ENCODE measurements at regions not wholly inside any gene's neighbourhood (a gene's known extent, or its start where the extent isn't known, plus 50 kb on each side); places are given as distances from the start of the nearest gene placed in this dataset.
"Not testable (repeated sequence)": the region's sequence is repeated elsewhere in the genome, so short reads cannot be mapped to it uniquely, and the experiment has no call there.

DNA sequence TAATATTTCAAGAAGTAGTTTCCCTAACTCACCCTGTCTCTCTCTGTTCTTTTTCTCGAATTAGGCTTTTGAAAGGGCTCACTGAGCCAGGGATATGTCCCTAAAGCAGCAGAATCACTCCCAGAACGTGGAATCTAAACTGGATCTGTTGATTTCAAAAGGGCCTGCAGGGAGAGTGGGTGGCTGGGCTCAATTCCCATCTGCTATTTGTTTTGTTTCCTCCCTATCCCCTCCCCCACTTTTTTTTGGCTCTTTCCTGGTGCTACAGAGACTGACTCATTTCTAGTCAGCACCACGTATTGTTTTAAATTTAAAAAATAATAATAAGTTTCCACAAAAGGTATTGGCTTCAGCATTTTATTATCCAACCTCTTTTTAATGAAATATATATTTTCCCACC lies 961.5 kb downstream of the FAM181B start:
- peak; percentile 21 to 23 for DNase-seq (ENCODE audit: low read depth in 2 of 2)

DNA sequence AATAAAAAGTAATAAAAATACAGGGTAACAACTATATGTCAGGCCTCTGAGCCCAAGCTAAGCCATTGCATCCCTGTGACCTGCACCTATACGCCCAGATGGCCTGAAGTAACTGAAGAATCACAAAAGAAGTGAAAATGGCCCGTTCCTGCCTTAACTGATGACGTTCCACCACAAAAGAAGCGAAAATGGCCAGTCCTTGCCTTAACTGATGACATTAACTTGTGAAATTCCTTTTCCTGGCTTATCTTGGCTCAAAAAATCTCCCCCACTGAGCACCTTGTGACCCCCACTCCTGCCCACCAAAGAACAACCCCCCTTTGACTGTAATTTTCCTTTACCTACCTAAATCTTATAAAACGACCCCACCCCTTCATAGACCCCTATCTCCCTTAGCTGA lies 963.8 kb downstream of the FAM181B start:
- DNase-seq (ENCODE audit: low read depth in 2 of 2): not testable (repeated sequence)

DNA sequence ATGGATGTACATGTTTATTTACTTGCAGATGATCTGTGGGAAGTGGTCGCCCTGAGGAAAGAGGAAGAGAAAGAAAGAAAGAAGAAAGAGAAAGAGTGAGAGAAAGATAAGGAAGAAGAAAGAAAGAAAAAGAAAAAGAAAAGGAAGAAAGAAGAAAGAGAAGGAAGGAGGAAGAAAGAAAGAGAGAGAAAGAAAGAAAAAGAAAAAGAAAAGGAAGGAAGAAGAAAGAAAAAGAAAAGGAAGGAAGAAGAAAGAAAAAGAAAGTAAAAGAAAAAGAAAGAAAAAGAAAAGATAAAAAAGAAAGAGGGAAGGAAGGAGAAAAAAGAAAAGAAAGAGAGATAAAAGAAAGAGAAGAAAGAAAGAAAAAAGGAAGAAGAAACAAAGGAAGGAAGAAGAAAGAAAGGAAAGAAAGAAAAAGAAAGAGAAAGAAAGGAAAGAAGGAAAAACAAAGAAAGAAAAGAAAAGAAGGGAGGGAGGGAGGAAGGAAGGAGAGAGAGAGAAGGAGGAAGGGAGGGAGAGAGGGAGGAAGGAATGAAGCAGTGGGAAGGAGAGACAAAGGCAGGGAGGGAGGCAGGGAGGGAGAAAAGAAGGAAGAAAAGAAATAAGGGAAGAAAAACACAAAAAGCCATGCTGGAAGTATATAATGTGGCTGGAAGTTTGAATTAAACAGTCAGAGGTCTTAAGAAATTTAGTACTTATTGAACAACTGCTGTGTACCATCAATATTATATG lies 976.6 kb downstream of the FAM181B start:
- DNase-seq (ENCODE audit: low read depth in 2 of 2): no peak

DNA sequence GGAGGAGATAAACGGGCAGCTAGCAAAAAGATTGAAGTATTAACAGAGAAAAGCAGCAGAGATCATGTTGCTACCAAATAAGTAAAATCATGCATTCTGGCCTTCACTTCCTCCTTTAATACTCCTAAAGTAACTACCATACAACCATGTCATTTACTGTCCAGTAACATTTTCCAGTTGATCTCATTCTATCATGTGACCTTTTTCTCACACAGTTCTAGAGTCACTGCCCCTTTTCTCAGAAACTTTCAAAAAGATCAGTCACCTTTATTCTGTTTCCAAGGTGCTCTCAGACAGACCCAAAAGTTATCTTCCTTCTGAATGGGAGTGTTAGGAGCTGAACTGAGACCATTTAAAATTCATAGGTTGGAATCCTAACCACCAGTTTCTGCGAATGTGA lies 984.4 kb downstream of the FAM181B start:
- no peak for DNase-seq (ENCODE audit: low read depth in 2 of 2)

DNA sequence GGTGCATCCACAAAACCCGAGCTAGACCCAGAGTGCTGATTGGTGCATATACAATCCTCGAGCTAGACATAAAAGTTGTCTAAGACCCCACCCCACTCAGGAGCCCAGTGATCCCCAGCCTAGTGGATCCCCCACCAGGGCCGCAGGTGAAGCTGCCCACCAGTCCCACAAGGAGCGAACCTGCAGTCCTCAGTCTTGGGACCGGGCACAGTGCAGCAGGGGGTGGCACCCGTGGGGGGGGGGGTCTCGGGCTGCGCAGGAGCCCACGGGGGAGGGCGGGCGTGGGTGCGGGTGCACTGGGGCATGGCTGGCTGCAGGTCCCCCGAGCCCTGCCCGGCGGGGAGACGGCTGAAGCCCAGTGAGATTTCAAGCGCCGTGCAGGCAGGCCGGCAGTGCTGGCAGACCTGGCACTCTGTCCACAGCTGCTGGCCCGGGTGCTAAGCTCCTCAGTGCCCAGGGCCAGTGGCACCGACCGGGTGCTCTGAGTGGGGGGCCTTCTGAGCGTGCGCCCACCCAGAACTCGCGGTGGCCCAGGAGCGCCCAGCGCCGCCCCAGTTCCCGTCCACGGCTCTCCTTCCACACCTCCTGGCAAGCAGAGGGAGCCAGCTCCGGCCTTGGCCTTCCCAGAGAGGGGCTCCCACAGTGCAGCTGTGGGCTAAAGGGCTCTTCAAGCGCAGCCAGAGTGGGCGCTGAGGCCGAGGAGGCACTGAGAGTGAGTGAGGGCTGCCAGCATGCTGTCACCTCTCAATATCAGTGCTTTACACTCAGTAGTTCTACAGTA lies 989.1 kb downstream of the FAM181B start:
- DNase-seq (ENCODE audit: low read depth in 2 of 2): no peak

DNA sequence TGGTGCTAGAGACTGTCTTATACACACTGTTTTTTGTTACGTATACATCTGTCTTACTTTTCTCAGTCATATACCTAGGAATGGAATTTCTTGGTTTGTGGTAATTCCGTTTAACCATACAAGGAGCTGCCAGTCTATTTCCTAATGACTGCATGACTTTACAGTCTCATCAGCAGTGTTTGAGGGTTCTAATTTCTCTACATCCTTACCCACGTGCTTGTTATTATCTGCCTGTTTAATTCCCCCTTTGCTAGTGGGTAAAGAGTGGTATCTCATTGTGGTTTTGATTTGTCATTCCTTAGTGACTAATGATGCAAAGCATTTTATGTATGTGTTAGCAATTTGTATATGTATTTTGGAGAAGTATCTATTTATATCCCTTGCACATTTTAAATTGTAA lies 1008.0 kb downstream of the FAM181B start:
- DNase-seq (ENCODE audit: low read depth in 2 of 2): peak; percentile 78 to 80

DNA sequence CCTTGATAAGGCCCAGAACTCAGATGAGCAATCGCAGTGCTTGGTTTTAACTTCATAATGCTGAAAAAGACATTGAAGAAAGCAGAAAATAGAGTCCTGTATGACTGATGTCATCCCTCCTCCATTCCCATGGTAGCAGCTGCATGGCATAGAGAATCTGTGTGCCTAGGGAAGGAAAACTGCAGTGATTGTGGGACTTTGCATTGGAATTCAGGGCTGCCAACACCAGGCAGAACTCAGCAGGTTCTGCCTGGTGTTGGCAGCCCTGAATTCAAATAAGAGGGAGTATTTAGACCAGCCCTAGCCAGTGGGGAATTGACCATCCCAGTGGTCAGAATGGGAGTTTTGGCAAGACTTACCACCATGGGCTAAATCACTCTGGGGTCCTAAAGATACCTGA lies 1016.0 kb downstream of the FAM181B start:
- DNase-seq (ENCODE audit: low read depth in 2 of 2): no peak

DNA sequence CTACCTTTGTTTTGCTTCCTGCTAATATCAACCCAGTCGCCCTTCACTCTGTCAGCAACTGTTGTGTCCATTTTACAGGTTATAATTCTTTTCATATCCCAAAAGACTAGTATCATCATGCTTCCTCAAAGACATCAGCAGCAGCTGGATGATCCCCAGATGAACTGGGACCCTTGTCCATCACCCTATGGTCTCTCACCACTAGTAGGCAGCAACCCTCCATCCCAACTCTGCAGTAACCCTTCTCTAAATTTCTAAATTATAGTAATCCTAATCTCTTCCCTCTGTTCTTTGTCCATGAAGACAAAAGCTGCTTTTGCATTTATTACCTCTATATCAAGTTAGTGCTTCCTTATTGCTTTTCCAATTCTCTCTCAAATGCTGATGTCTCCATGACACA lies 1025.8 kb downstream of the FAM181B start:
- DNase-seq (ENCODE audit: low read depth in 2 of 2): no peak

DNA sequence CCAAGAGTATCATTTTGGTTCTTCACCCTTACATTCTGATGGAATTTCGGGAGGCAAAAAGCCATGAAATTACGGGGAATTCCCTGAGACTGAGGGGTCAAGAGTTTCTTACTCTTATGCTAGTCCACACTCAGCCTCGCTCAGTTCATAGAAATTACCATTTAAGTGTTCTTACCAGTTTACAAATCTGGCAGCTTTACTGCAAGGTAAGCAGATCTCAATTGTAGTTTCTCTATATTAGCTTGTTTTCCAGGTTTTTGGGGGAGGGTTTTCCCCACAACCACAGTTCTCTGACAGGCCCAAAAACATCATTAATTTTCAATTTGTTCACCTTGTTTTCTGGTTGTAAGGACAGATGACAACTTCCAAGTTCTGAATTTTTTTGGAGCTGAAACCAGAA lies 1028.4 kb downstream of the FAM181B start:
- DNase-seq (ENCODE audit: low read depth in 2 of 2): no peak

DNA sequence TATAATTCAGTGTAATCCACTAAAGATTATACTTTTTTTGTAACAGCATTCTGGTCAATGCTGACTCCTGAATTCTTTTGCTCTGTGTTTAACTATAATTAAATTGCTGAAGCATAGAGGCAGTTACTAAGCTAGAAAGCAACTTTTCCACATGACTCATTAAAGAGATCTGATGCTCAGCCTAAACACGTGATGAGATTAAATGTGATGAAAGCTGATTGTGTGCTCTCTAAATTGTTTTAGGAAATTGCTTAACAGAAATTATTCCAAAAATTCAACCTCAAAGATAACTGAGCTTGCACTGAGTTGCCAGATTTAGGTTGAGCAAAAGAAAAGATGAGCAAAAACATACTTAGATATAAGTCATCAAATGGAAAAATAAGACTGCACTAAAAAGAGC lies 1033.6 kb downstream of the FAM181B start:
- peak; percentile 57 to 58 for DNase-seq (ENCODE audit: low read depth in 2 of 2)

DNA sequence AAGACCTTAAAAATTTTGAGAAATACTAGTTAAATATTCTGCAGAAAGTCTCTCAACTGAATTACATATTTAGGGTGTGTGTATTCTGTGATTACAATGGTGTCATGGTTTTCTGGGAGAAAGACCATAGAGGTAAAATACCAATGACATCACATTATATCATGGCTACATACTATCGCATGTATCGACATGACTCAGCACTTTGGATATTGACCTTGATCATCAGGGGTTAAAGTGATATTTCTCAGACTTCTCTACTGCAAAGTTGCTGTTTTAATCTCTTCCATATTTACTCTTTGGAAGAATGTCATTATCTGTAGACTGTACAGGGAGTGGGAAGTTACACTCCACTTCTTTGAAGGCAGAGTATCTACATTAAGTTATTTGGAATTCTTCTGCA lies 1046.6 kb downstream of the FAM181B start:
- DNase-seq (ENCODE audit: low read depth in 2 of 2): no peak

DNA sequence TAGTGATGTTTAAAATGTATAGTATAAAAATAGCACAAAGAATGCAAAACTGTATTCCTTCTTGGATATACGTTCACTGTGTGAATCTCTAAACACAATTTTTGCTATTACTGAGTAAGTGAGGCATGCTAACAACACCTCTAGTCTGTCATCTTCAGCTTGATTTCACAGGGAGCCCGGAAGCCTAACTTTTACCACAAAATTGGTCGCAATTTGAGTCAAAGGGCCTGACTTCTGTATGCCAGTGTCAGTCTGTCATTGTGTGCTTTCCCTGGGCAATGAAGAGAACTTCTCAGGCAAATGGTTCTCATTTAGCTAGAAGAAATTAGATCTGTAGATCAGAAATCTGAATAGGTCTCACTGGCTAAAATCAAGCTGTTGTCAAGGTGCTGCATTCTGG lies 1059.5 kb downstream of the FAM181B start:
- no peak for DNase-seq (ENCODE audit: low read depth in 2 of 2)

DNA sequence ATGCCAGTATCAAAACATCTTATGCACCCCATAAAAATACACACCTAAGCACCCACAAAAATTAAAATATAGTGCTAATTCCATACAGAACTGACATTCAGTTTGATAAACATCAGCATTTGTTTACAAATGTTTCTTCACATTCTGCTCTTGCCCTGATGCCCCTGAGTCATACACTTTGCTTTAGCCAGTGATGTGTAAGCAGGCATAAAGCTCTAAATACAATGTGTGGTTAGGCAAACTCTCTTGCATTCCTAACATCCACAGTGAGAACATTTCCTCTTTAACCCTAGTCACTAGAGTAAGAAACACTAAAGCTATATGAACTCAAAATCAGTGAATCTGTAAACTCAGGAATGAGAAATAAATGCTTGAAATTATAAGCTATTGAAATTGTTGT lies 1060.7 kb downstream of the FAM181B start:
- DNase-seq (ENCODE audit: low read depth in 2 of 2): peak; percentile 11 to 12

DNA sequence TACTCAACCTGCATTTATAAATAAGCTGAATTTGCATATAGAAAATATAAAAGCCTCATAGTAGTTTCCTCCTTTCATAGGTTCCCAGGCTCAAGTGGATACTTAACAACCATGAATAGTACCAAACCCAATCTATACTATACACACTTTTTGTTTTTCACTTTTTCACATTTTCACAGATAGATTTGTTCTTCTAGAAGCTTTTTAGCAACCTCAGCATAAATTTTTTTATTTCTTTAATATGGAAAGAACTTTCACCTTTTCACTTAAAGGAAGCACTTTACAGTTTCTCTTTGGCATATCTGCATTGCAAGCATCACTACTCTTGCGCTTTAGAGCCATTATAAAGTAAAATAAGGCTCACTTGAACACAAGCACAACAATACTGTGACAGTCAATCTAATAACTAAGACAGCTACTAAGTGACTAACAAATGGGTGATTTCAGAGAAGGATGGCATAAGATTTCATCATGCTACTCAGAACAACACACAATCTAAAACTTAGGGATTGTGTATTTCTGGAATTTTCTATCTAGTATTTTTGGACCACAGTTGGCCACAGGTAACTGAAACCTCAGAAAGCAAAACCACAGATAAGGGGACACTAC lies 1063.6 kb downstream of the FAM181B start:
- no peak for DNase-seq (ENCODE audit: low read depth in 2 of 2)

DNA sequence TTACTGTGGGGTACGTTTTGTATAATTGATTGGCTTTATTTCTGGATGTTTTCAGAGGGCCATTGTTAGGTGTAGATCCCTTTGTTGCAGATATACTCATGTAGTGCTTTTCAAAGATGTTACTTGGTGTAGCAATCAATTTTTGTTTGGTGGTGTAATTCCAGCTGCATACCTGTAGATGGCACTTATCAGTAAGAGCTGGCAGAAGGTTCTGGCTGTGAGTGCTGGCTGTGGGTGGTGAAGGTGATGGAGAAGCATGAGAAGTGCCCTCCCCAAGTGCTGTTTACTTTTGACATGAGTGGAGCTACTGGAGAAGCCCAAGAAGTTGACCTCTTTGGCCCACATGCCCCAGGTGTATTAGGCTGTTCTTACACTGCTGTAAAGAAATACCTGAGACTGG lies 1074.9 kb downstream of the FAM181B start:
- no peak for DNase-seq (ENCODE audit: low read depth in 2 of 2)

DNA sequence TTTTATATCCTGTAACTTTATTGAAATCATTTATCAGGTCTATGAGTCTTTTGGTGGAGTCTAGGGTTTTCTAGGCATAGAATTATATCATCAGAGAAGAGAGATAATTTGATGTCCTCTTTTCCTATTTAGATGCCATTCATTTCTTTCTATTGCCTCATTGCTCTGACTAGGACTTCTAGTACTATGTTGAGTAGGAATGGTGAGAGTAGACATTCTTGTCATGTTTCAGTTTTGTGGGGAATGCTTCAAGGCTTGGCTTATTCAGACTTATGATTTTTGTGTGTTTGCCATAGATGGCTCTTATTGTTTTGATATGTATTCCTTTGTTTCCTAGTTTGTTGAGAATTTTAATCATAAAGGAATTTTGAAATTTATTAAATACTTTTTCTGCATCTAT lies 1078.3 kb downstream of the FAM181B start:
- no peak for DNase-seq (ENCODE audit: low read depth in 2 of 2)

DNA sequence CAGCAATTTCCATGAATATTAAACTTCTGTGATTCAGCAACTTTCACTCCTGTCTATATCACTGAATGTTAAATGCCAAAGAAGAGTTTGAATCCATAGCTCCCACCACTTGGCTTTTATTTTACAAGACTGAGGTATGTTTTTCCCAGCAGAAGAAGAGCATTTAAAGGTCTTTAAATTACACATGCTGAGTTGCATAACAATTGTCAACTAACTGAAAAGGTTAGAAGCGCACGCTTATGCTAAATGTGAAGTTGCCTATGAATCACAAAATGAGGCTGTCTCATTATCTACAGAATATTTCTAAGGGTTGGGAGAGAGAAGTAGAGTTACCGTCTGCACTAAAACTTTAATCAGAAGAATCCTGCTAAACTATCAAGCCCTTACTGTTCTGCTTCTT lies 1086.3 kb downstream of the FAM181B start:
- no peak for DNase-seq (ENCODE audit: low read depth in 2 of 2)

DNA sequence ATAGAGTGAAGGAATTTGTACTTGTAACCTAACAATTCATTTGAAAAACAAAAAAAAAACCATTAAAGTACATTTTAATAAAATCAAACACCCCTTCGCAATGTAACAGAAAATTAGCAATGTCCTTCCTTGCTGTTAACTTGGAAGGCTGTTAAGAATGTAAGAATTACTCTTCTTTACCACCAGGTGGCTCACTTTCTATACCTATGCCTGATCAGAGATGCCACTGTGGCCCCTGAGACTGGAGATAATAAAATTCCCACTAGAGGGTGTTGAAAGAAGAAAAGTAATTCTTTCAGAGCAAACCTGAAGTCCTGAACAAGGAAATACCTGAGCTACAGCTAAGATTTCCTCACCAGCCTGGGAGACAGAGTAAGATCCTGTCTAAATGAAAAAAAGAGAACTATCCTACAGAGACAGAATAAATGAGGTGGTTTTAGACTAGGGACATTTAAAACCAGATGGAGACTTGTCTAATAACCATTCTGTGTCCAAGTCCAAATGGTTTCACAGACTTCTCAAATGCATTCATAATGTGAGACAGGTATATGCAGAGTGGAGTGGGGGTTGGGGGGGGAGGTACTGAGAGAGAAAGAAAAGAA lies 1089.3 kb downstream of the FAM181B start:
- DNase-seq (ENCODE audit: low read depth in 2 of 2): peak; percentile 28 to 29

DNA sequence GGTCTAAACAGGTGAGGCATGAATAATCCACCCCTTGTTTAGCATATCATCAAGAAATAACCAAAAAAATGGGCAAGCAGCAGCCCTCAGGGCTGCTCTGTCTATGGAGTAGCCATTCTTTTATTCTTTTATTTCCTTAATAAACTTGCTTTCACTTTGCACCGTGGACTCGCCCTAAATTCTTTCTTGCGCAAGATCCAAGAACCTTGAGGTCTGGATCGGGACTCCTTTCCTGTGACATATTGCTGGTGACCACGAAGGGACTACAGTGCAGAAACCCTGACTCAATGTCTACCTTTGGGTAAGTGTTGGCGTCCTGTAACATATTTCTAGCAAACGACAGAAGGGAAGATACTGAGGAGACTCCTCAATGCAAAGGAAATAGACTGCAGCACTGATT lies 1099.2 kb downstream of the FAM181B start:
- no peak for DNase-seq (ENCODE audit: low read depth in 2 of 2)

DNA sequence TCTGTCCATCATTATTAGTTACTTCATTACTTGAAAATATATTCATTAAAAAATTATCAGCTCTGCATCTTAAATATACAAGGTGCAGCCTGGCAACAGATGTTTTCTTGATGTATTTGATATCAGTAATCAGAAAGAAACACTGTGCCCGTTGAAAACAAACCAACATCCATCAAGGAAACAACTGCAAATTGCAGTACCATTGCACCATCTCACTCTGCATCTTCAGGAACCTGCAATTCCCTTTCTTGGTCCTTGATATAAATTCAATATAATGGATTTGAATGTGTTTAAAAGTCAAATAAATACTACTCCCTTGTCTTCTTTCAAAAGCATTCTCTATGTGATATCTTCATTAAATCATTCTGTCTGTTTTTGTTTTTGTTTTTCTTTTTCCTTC lies 1131.2 kb downstream of the FAM181B start:
- DNase-seq (ENCODE audit: low read depth in 2 of 2): no peak

DNA sequence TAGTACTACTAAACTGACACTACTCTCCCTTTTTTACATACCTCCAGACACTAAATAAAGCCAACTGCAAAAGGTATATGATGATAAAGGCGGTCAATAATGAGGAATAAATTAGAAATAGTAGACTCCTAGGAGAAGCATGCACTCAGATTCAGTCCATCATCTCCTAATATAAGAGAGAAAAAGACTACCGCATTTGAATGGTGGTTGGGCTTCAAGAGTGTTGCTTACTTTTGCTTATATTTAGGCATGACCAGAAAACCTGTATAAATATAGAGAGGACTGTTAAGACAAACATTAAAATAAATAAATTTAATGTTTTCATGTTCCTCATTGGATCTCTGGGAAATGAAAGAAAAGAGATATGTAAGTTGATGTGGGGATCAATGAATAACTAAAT lies 1137.0 kb downstream of the FAM181B start:
- no peak for DNase-seq (ENCODE audit: low read depth in 2 of 2)

DNA sequence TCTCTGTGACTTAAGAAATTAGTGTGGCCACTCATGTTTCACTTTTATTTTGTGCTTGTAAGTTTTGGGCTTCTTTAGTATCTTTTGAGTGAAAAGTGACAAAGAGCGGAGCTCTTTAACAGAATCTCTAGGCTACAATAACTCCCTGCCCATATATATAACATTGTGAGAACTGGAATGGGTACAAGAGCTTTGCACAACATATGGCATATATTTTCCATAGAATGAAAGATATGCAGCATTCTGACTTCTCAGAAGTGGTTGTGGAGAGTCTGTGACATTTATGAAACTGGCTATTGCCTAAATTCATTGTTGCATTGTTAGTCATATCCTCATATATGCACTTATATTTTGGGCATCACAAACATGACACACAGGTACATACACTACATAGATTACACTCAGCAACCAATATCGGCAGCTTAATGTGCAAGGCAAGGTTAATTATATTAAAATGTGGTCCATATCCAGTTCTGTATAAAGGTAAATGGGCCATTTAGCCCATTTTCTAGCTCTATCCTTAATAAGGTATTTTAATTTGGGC lies 1148.2 kb downstream of the FAM181B start:
- DNase-seq (ENCODE audit: low read depth in 2 of 2): no peak

Data from fibroblast of skin of left quadriceps (primary cell).